H9 (cell line): ENCODE measurements at regions not wholly inside any gene's neighbourhood (a gene's known extent, or its start where the extent isn't known, plus 50 kb on each side); places are given as distances from the start of the nearest gene placed in this dataset.

Experiments
- DNase-seq: peaks from one replicate; pipeline ENCODE4 v3.0.0-alpha.2; 2017
- H2AFZ ChIP-seq: one replicate; pipeline ENCODE4 v1.6.1; 2013; ENCODE audit warnings: mild to moderate bottlenecking, low read length, control low read depth, moderate library complexity
- H2AK5ac ChIP-seq: 2 replicates; pipeline ENCODE4 v1.6.1; 2013; ENCODE audit warnings: low read length, control low read depth, mixed read lengths; ENCODE audit not compliant: insufficient read length
- H2BK120ac ChIP-seq: one replicate; pipeline ENCODE4 v1.6.1; 2013; ENCODE audit warnings: low read depth, mild to moderate bottlenecking, low read length, control low read depth, inconsistent platforms; ENCODE audit not compliant: poor library complexity, severe bottlenecking
- H2BK12ac ChIP-seq: 2 replicates; pipeline ENCODE4 v1.6.1; 2013; ENCODE audit warnings: low read length, control low read depth, mixed read lengths, low read depth; ENCODE audit not compliant: insufficient read length
- H2BK15ac ChIP-seq: 2 replicates; pipeline ENCODE4 v1.6.1; 2013; ENCODE audit warnings: low read depth, low read length, control low read depth
- H2BK20ac ChIP-seq: one replicate; pipeline ENCODE4 v1.6.1; 2013; ENCODE audit warnings: low read depth, mild to moderate bottlenecking, low read length, control low read depth, inconsistent platforms; ENCODE audit not compliant: poor library complexity, severe bottlenecking
- H2BK5ac ChIP-seq: 2 replicates; pipeline ENCODE4 v1.6.1; 2013; ENCODE audit warnings: low read length, control low read depth, mixed read lengths; ENCODE audit not compliant: insufficient read length
- H3K14ac ChIP-seq: 2 replicates; pipeline ENCODE4 v1.6.1; 2013; ENCODE audit warnings: low read length, control low read depth; ENCODE audit not compliant: insufficient read depth
- H3K18ac ChIP-seq: 2 replicates; pipeline ENCODE4 v1.6.1; 2013; ENCODE audit warnings: low read depth, mild to moderate bottlenecking, mixed read lengths, low read length, control low read depth; ENCODE audit not compliant: insufficient read length
- H3K23ac ChIP-seq: 2 replicates; pipeline ENCODE4 v1.6.1; 2013; ENCODE audit warnings: low read length, control low read depth, mixed read lengths, low read depth; ENCODE audit not compliant: insufficient read length
- H3K23me2 ChIP-seq: 2 replicates; pipeline ENCODE4 v1.6.1; 2013; ENCODE audit warnings: low read depth, mild to moderate bottlenecking, mixed read lengths, low read length, control low read depth; ENCODE audit not compliant: insufficient read length, poor library complexity, severe bottlenecking
- H3K27ac ChIP-seq: 2 replicates; pipeline ENCODE4 v1.5.1; 2013; ENCODE audit warnings: low read length, control low read depth, mixed read lengths, low read depth; ENCODE audit not compliant: insufficient read length
- H3K27me3 ChIP-seq: 2 replicates; pipeline ENCODE4 v1.6.1; 2013; ENCODE audit warnings: low read length, control low read depth, inconsistent platforms; ENCODE audit not compliant: insufficient read depth
- H3K4ac ChIP-seq: 2 replicates; pipeline ENCODE4 v1.6.1; 2013; ENCODE audit warnings: low read depth, mild to moderate bottlenecking, control low read depth, inconsistent platforms, low read length, moderate library complexity
- H3K4me1 ChIP-seq: 2 replicates; pipeline ENCODE4 v1.6.1; 2013; ENCODE audit warnings: low read length, control low read depth, inconsistent platforms; ENCODE audit not compliant: insufficient read depth
- H3K4me2 ChIP-seq: 2 replicates; pipeline ENCODE4 v1.6.1; 2013; ENCODE audit warnings: low read length, control low read depth, mixed read lengths; ENCODE audit not compliant: insufficient read length, insufficient read depth
- H3K56ac ChIP-seq: 2 replicates; pipeline ENCODE4 v1.6.1; 2013; ENCODE audit warnings: low read depth, mild to moderate bottlenecking, mixed read lengths, low read length, control low read depth; ENCODE audit not compliant: insufficient read length
- H3K79me1 ChIP-seq: 2 replicates; pipeline ENCODE4 v1.6.1; 2013; ENCODE audit warnings: low read depth, mild to moderate bottlenecking, moderate library complexity, low read length, control low read depth, inconsistent platforms; ENCODE audit not compliant: insufficient read depth, poor library complexity, severe bottlenecking
- H3K79me2 ChIP-seq: 2 replicates; pipeline ENCODE4 v1.6.1; 2013; ENCODE audit warnings: low read length, control low read depth, inconsistent platforms; ENCODE audit not compliant: insufficient read depth
- H3K9ac ChIP-seq: 2 replicates; pipeline ENCODE4 v1.6.1; 2013; ENCODE audit warnings: low read length, control low read depth, mixed read lengths; ENCODE audit not compliant: insufficient read length; ENCODE audit errors: extremely low read depth
- H3K9me3 ChIP-seq: one replicate; pipeline ENCODE4 v1.6.1; 2013; ENCODE audit warnings: low read depth, low read length, inconsistent platforms; ENCODE audit not compliant: control insufficient read depth
- H3T11ph ChIP-seq: one replicate; pipeline ENCODE4 v1.6.1; 2013; ENCODE audit warnings: mild to moderate bottlenecking, low read length, control low read depth, inconsistent platforms
- H4K20me1 ChIP-seq: one replicate; pipeline ENCODE4 v1.6.1; 2013; ENCODE audit not compliant: control insufficient read depth, insufficient read length, insufficient read depth
- H4K5ac ChIP-seq: 2 replicates; pipeline ENCODE4 v1.6.1; 2013; ENCODE audit warnings: low read depth, mild to moderate bottlenecking, mixed read lengths, low read length, control low read depth; ENCODE audit not compliant: insufficient read length
- H4K8ac ChIP-seq: replicated peaks from 2 replicates; pipeline ENCODE4 v1.6.1; 2013; ENCODE audit warnings: low read length, control low read depth, mixed read lengths, low read depth; ENCODE audit not compliant: insufficient read length
- H4K91ac ChIP-seq: 2 replicates; pipeline ENCODE4 v1.6.1; 2013; ENCODE audit warnings: low read depth, mild to moderate bottlenecking, moderate library complexity, mixed read lengths, low read length, control low read depth; ENCODE audit not compliant: insufficient read length
- H3K27ac Mint-ChIP-seq, 3 experiments: 2 replicates in 2 of 3; 3 replicates in 1 of 3; pipeline ENCODE4 v1.8.0; 2020 to 2021; ENCODE audit warnings: mixed read lengths in 3 of 3, mild to moderate bottlenecking in 1 of 3, moderate library complexity in 1 of 3
- H3K27me3 Mint-ChIP-seq: 2 replicates; pipeline ENCODE4 v1.8.0; 2021; ENCODE audit warnings: low read depth, mild to moderate bottlenecking, moderate library complexity, mixed read lengths
- H3K36me3 Mint-ChIP-seq, 3 experiments: 2 replicates in 2 of 3; 3 replicates in 1 of 3; pipeline ENCODE4 v1.8.0; 2020 to 2021; ENCODE audit warnings: low read depth in 3 of 3, mixed read lengths in 3 of 3; ENCODE audit not compliant: insufficient read depth in 1 of 3
- H3K4me1 Mint-ChIP-seq, 2 experiments: 2 replicates each; pipeline ENCODE4 v1.8.0; 2020; ENCODE audit warnings: mixed read lengths in 2 of 2
- H3K4me3 Mint-ChIP-seq, 2 experiments: 2 replicates in 1 of 2; 3 replicates in 1 of 2; pipeline ENCODE4 v1.8.0; 2020 to 2021; ENCODE audit warnings: mild to moderate bottlenecking in 2 of 2, mixed read lengths in 2 of 2, moderate library complexity in 1 of 2
- H3K9me3 Mint-ChIP-seq, 2 experiments: 2 replicates in 1 of 2; 3 replicates in 1 of 2; pipeline ENCODE4 v1.8.0; 2020; ENCODE audit warnings: mild to moderate bottlenecking in 2 of 2, mixed read lengths in 2 of 2, moderate library complexity in 1 of 2
- WGBS: extraction: QIAGEN DNeasy Blood & Tissue Kit; methylation state at CpG from one replicate; pipeline ENCODE4 v1.1.7; 2013; ENCODE audit warnings: missing lambda C conversion rate, low lambda C conversion rate, mixed read lengths; ENCODE audit not compliant: insufficient read length; ENCODE audit errors: extremely low coverage; 5-methylcytosine and 5-hydroxymethylcytosine counted together
- TF ChIP-seq, protein P1 (sequence below): fragments of 200-600 bp; sonication (generic); conservative IDR thresholded peaks from 3 replicates; pipeline ENCODE4 v1.8.0; 2021; ENCODE audit warnings: antibody characterized with exemption, mild to moderate bottlenecking

DNA sequence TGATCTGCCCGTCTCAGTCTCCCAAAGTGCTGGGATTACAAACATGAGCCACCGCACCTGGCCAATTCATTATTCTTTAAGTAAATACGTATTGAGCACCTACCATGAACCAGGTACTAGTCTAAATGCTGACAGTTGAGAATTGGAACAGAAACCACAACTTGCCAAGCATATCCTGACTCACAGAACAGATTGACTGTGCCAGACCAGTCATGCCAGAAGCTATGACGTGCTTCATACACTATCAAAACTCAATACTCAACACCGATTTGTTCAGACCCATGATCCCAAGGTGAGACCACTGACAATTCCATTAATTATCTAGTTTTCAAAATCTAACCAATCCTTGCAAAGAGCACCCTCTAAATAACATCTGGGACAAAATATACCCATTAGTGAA lies 148.6 kb downstream of the B3GNT2 start:
- no peak overlapping the region for H3K27ac ChIP-seq
- no peak overlapping the region for H3K9ac ChIP-seq
- H3K79me2 ChIP-seq = no peaks in the 10 kb centered on the region
- TF ChIP-seq, protein P1, sequence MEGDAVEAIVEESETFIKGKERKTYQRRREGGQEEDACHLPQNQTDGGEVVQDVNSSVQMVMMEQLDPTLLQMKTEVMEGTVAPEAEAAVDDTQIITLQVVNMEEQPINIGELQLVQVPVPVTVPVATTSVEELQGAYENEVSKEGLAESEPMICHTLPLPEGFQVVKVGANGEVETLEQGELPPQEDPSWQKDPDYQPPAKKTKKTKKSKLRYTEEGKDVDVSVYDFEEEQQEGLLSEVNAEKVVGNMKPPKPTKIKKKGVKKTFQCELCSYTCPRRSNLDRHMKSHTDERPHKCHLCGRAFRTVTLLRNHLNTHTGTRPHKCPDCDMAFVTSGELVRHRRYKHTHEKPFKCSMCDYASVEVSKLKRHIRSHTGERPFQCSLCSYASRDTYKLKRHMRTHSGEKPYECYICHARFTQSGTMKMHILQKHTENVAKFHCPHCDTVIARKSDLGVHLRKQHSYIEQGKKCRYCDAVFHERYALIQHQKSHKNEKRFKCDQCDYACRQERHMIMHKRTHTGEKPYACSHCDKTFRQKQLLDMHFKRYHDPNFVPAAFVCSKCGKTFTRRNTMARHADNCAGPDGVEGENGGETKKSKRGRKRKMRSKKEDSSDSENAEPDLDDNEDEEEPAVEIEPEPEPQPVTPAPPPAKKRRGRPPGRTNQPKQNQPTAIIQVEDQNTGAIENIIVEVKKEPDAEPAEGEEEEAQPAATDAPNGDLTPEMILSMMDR = no peak
- no peak overlapping the region for H3K56ac ChIP-seq
- Mint-ChIP-seq H3K4me3 (no peak overlapping the region), H3K27ac (no peak overlapping the region), H3K9me3 (no peaks in the 10 kb centered on the region; a peak in 1 of 5 replicates), H3K27me3 (no peaks in the 10 kb centered on the region; the same call in 1 of the 2 replicates), H3K36me3 (peaks cover 0 to 6% (median 0%) of the 10 kb centered on the region in 3 experiments; a peak in 1 of 7 replicates), H3K4me1 (peaks cover 30 to 43% of the 10 kb centered on the region in 2 experiments)
- H3K9me3 ChIP-seq = no peaks in the 10 kb centered on the region
- H3K27me3 ChIP-seq = no peaks in the 10 kb centered on the region
- no peak overlapping the region for H4K5ac ChIP-seq
- no peak overlapping the region for H3T11ph ChIP-seq
- no peak overlapping the region for H4K8ac ChIP-seq
- H3K4me2 ChIP-seq = no peak overlapping the region
- DNase-seq = no peak
- H3K79me1 ChIP-seq = no peaks in the 10 kb centered on the region
- H3K4me1 ChIP-seq = no peaks in the 10 kb centered on the region; the same call in 1 of the 2 replicates
- no peak overlapping the region for H2AFZ ChIP-seq
- no peaks in the 10 kb centered on the region for H3K23me2 ChIP-seq
- no peak overlapping the region for H3K23ac ChIP-seq
- no peak overlapping the region for H3K4ac ChIP-seq
- no peaks in the 10 kb centered on the region for H4K20me1 ChIP-seq
- no peak overlapping the region for H4K91ac ChIP-seq
- no peak overlapping the region for H2BK15ac ChIP-seq
- H2BK20ac ChIP-seq = no peak overlapping the region
- no peak overlapping the region for H2BK12ac ChIP-seq
- H3K18ac ChIP-seq = no peak overlapping the region
- no peak overlapping the region for H3K14ac ChIP-seq
- no peak overlapping the region for H2BK120ac ChIP-seq
- no peak overlapping the region for H2BK5ac ChIP-seq
- no CpG with 5 or more reads among the region's 5 CpGs for WGBS
- H2AK5ac ChIP-seq = no peak overlapping the region
